Psoas muscle (tissue), 7 donors: ENCODE measurements at regions not wholly inside any gene's neighbourhood (a gene's known extent, or its start where the extent isn't known, plus 50 kb on each side); places are given as distances from the start of the nearest gene placed in this dataset.

Experiments
- ATAC-seq, 4 donors: fragments of 200-7000 bp; cut with Tn5 transposase; one replicate each; pipeline ENCODE4 v1.9.1; 2020; ENCODE audit warnings: moderate library complexity in 3 of 4, mild to moderate bottlenecking in 2 of 4
- DNase-seq, 2 donors: peaks; one replicate each; pipeline ENCODE4 v3.0.0-alpha.2; 2020
- H3K27ac ChIP-seq: fragments of 200-600 bp; one replicate; pipeline ENCODE4 v1.8.0; 2022
- H3K27me3 ChIP-seq, 3 donors: fragments of 200-600 bp in 1 of 3; one replicate each; pipeline versions ENCODE4 v1.6.1 to v1.8.0; 2013 to 2022; ENCODE audit warnings: low read length in 2 of 3, mild to moderate bottlenecking in 2 of 3, moderate library complexity in 1 of 3; ENCODE audit not compliant: insufficient read depth in 3 of 3
- H3K36me3 ChIP-seq, 2 donors: fragments of 200-600 bp in 1 of 2; one replicate each; pipeline versions ENCODE4 v1.6.1 to v1.8.0; 2013 to 2022; ENCODE audit warnings: low read depth in 1 of 2, mild to moderate bottlenecking in 1 of 2, moderate library complexity in 1 of 2; ENCODE audit not compliant: insufficient read depth in 1 of 2
- H3K4me1 ChIP-seq: fragments of 200-600 bp; one replicate; pipeline ENCODE4 v1.8.0; 2022
- H3K4me3 ChIP-seq: fragments of 200-600 bp; one replicate; pipeline ENCODE4 v1.8.0; 2022; ENCODE audit warnings: mild to moderate bottlenecking
- H3K9me3 ChIP-seq: fragments of 200-600 bp; one replicate; pipeline ENCODE4 v1.8.0; 2022
- WGBS, 3 donors: extraction: QIAGEN DNeasy Blood & Tissue Kit; methylation state at CpG; one replicate each; pipeline versions ENCODE4 v1.1.6 to v1.1.7; 2013; 5-methylcytosine and 5-hydroxymethylcytosine counted together
- intact Hi-C, 2 donors: fragments of 100-400 bp; cut with DNase I; formaldehyde crosslinking; loops; one replicate each; pipeline versions ENCODE4 v1.11.0 to v1.14.2; 2022
- TF ChIP-seq, protein P1 (sequence below): fragments of 200-600 bp; IDR thresholded peaks from one replicate; pipeline ENCODE4 v1.8.0; 2022; ENCODE audit warnings: antibody characterized with exemption
- donor health status: healthy with polysubstance abuse.
- donor health status: DM: no; HTN: no; CAD: no; lungs with moderate emphysema.
- donor health status: Bipolar disorder and iron deficiency.
- donor health status: healthy.
- donor health status: DM: yes; HTN: yes; CAD: no.
- donor health status: DM: no; HTN: no; CAD: no.
- donor health status: DM: yes; HTN: yes; CAD: no.

DNA sequence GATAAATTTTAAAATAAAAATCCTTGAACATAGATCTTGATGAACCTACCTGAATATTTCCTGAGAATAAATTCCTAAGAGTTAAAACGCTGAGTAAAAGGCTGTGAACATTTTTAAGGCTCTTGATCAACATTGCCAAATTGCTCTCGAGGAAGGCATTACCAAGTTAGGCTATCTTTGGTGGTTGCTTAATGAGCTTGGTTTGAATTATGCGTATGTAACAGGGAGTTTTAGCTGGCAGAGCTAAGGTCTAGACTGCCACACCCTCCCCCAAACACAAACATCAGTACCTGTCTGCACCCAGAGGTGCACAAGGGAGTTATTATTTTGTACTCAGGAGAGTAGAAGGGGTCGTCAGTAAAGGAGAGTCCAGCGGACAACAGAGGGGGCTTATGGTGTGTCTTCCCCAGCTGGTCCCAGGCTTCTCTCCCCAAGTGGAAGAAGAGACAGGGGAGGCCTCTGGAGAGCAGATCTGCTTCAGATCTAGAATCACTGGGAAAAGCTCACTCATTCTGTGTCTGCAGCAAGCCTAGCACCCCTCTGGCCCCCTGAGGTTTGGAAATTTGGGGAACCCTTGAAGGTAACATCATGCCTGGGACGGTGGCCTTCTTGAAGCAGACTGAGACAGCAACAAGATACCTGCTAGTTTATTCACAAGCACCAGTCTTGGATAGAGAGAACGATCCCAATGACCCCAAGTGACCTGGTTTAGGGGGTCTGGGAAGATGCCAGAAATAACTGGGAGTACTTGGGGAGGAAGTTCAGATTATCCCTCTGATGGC lies 197.2 kb upstream of the ID2 start:
- Histone ChIP-seq H3K27me3 (peaks cover 0 to 2% (median 0%) of the 10 kb centered on the region in 3 donors), H3K4me1 (no peaks in the 10 kb centered on the region), H3K27ac (no peak overlapping the region), H3K36me3 (no peaks in the 10 kb centered on the region), H3K4me3 (no peak overlapping the region), H3K9me3 (no peaks in the 10 kb centered on the region)
- ATAC-seq: no peak
- DNase-seq: no peak
- intact Hi-C loops: no loop called here
- WGBS, 3 donors: 76 to 80% (median 78%) methylated on average over 7 of the region's 7 CpGs
- TF ChIP-seq, protein P1, sequence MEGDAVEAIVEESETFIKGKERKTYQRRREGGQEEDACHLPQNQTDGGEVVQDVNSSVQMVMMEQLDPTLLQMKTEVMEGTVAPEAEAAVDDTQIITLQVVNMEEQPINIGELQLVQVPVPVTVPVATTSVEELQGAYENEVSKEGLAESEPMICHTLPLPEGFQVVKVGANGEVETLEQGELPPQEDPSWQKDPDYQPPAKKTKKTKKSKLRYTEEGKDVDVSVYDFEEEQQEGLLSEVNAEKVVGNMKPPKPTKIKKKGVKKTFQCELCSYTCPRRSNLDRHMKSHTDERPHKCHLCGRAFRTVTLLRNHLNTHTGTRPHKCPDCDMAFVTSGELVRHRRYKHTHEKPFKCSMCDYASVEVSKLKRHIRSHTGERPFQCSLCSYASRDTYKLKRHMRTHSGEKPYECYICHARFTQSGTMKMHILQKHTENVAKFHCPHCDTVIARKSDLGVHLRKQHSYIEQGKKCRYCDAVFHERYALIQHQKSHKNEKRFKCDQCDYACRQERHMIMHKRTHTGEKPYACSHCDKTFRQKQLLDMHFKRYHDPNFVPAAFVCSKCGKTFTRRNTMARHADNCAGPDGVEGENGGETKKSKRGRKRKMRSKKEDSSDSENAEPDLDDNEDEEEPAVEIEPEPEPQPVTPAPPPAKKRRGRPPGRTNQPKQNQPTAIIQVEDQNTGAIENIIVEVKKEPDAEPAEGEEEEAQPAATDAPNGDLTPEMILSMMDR: no peak

DNA sequence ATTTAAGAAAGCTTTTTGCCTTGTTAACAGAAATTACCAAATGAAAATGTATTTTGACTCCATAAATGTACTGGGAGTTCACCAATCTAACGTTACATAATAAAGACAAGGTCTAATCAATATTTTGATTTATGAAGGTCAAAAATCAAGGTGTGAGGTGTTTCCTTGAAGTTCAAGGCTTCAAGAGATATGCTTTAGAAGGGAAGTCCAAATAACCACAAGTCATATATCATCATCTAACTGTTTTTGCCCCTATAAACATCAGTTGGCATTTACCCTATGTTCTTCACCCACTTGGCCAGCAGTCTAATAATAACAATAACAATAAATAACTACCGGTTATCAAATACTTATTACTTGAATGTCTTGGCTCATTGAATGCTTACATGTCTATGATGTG lies 196.1 kb upstream of the ID2 start:
- TF ChIP-seq, protein P1: no peak
- ATAC-seq: no peak
- H3K27ac ChIP-seq: no peak overlapping the region
- DNase-seq: no peak
- intact Hi-C loops: no loop called here
- H3K27me3 ChIP-seq: peaks cover 0 to 2% (median 0%) of the 10 kb centered on the region in 3 donors
- H3K4me1 ChIP-seq: no peaks in the 10 kb centered on the region
- no peaks in the 10 kb centered on the region for H3K36me3 ChIP-seq
- no peaks in the 10 kb centered on the region for H3K9me3 ChIP-seq
- H3K4me3 ChIP-seq: no peak overlapping the region
- 87 to 93% (median 91%) methylated on average over 2 of the region's 2 CpGs for WGBS, 3 donors

DNA sequence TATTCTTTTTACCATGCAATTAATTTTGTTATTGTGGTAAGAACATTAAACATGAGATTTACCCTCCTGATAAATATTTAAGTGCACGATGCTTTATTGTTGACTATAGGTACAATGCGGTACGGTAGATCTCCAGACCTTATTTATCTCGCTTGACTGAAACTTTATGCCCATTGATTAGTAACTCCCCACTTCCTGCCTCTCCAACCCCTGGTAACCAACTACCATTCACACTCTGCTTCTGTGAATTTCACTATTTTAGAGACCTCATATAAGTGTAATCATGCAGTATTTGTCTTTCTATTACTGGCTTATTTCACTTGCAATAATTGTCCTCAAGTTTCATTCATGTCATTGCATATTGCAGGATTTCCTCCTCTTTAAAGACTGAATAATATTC lies 195.7 kb upstream of the ID2 start:
- no peak for ATAC-seq
- no peaks in the 10 kb centered on the region for H3K9me3 ChIP-seq
- H3K4me3 ChIP-seq: no peak overlapping the region
- intact Hi-C loops: no loop called here
- no peak overlapping the region for H3K27ac ChIP-seq
- no peak for DNase-seq
- H3K27me3 ChIP-seq: peaks cover 0 to 2% (median 0%) of the 10 kb centered on the region in 3 donors
- H3K36me3 ChIP-seq: no peaks in the 10 kb centered on the region
- H3K4me1 ChIP-seq: no peaks in the 10 kb centered on the region
- 94 to 98% (median 95%) methylated on average over 4 of the region's 4 CpGs for WGBS, 3 donors
- TF ChIP-seq, protein P1: no peak

DNA sequence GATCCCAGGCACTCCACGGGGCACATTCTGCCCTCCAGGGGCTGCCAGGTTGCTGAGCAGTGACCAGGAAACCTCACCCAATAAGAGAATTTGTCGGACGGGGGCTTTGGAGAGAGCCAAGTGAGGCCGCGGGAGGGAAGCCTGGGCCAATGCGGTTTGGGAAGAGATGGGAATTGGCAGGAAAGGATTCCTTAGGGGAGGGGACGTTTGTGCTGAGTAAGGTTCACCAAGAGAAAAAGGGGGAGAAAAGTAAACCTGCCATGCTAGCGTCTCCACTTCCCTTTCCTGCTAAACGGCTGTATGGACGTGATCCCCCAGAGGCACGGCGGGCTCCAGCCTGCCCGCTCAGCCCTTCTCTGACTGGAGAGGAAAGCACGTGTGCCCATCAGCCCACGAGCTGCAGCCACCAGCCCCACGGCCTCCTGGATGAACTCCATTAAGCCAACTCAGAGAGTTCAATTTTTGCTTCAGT lies 194.4 kb upstream of the ID2 start:
- H3K27ac ChIP-seq: no peak overlapping the region

More for the DNA sequence above, 194.4 kb upstream of the ID2 start:
- Histone ChIP-seq H3K9me3 (no peaks in the 10 kb centered on the region), H3K27me3 (peaks cover 0 to 2% (median 0%) of the 10 kb centered on the region in 3 donors), H3K4me3 (no peak overlapping the region), H3K4me1 (no peaks in the 10 kb centered on the region), H3K36me3 (no peaks in the 10 kb centered on the region)
- WGBS, 3 donors: 64 to 68% (median 65%) methylated on average over 16 of the region's 16 CpGs
- no peak for DNase-seq
- ATAC-seq: no peak
- TF ChIP-seq, protein P1: no peak
- intact Hi-C loops: no loop called here
